GM12878 (cell line): ENCODE measurements at regions not wholly inside any gene's neighbourhood (a gene's known extent, or its start where the extent isn't known, plus 50 kb on each side); places are given as distances from the start of the nearest gene placed in this dataset.

ENCODE experiments used
- ATAC-seq: fragments of 200-7000 bp; cut with Tn5 transposase; 3 replicates; pipeline ENCODE4 v1.9.1; 2020; ENCODE audit warnings: mild to moderate bottlenecking, moderate library complexity
- BruUV-seq: library from RNA; stranded (reverse); fragments of 400-500 nt; replicated peaks from 2 replicates; lab custom pipeline; 2021; lab: Mats Ljungman, UMichigan
- CTCF ChIA-PET: fragments of 300-600 bp; sonication (Branson Sonifier 250); formaldehyde crosslinking; extraction: SDS; loops from one replicate; lab custom pipeline; 2021; ENCODE audit warnings: inconsistent platforms; lab: Yijun Ruan, JAX
- POLR2A ChIA-PET: fragments of 350-600 bp; formaldehyde crosslinking; extraction: SDS; loops from one replicate; lab custom pipeline; 2021; ENCODE audit warnings: inconsistent platforms; lab: Charles Lee
- RAD21 ChIA-PET: fragments of 300-600 bp; sonication (Branson Sonifier 250); formaldehyde crosslinking; loops from one replicate; lab custom pipeline; 2023; ENCODE audit warnings: antibody characterized with exemption; ENCODE audit not compliant: unreplicated experiment; lab: Charles Lee
- SMC1A ChIA-PET: fragments of 300-600 bp; sonication (Branson Sonifier 250); formaldehyde crosslinking; loops from one replicate; lab custom pipeline; 2023; ENCODE audit not compliant: unreplicated experiment, uncharacterized antibody; lab: Charles Lee
- DNase-seq: peaks from one replicate; pipeline ENCODE4 v3.0.0-alpha.2; 2011; ENCODE audit warnings: low read depth, low spot score
- FAIRE-seq: peaks from 3 replicates; lab custom pipeline; 2011; peaks lifted over from hg19 to GRCh38; lab: Jason Lieb, UNC
- H2AFZ ChIP-seq: 2 replicates; pipeline ENCODE4 v1.6.0; 2011; ENCODE audit warnings: low read depth, low read length, control low read depth; ENCODE audit not compliant: control insufficient read depth
- H3K27ac ChIP-seq: 2 replicates; pipeline ENCODE4 v1.5.1; 2011; ENCODE audit warnings: control low read depth; ENCODE audit not compliant: control insufficient read depth, insufficient read depth
- H3K27me3 ChIP-seq, 2 experiments: replicated peaks in 1 of 2; 2 replicates each; pipeline versions ENCODE4 v1.6.0 to v1.6.1; 2011; ENCODE audit warnings: low read length in 1 of 2; ENCODE audit not compliant: control insufficient read depth in 2 of 2, insufficient read depth in 2 of 2
- H3K36me3 ChIP-seq, 2 experiments: 2 replicates each; pipeline ENCODE4 v1.5.1; 2011; ENCODE audit warnings: low read length in 1 of 2; ENCODE audit not compliant: control insufficient read depth in 2 of 2, insufficient read depth in 2 of 2
- H3K4me1 ChIP-seq: 2 replicates; pipeline ENCODE4 v1.6.1; 2011; ENCODE audit warnings: mild to moderate bottlenecking, low read length, moderate library complexity, mixed read lengths; ENCODE audit not compliant: control insufficient read depth, insufficient read depth
- H3K4me2 ChIP-seq: 2 replicates; pipeline ENCODE4 v1.6.0; 2011; ENCODE audit warnings: control low read depth; ENCODE audit not compliant: control insufficient read depth, insufficient read depth
- H3K4me3 ChIP-seq: fragments of 200-600 bp; sonication (generic); 2 replicates; pipeline ENCODE4 v1.5.1; 2016
- H3K79me2 ChIP-seq: 2 replicates; pipeline ENCODE4 v1.6.0; 2011; ENCODE audit warnings: low read length; ENCODE audit not compliant: control insufficient read depth, insufficient read depth
- H3K9ac ChIP-seq: 2 replicates; pipeline ENCODE4 v1.8.0; 2011; ENCODE audit warnings: low read length, control low read depth, mixed read lengths; ENCODE audit not compliant: control insufficient read depth, insufficient read depth
- H3K9me3 ChIP-seq: replicated peaks from 3 replicates; pipeline ENCODE4 v1.5.1; 2011; ENCODE audit warnings: mild to moderate bottlenecking, low read length; ENCODE audit not compliant: control insufficient read depth, insufficient read depth
- H4K20me1 ChIP-seq: 2 replicates; pipeline ENCODE4 v1.6.0; 2011; ENCODE audit not compliant: control insufficient read depth, insufficient read depth
- CEBPB ChIP-seq, 2 experiments: fragments of 150-350 bp in 1 of 2; IDR thresholded peaks; 2 replicates each; pipeline ENCODE4 v1.6.1; 2012 to 2014; ENCODE audit warnings: low read depth in 2 of 2, low read length in 2 of 2, borderline replicate concordance in 1 of 2, inconsistent platforms in 1 of 2
- CHD2 ChIP-seq: IDR thresholded peaks from 2 replicates; pipeline ENCODE4 v1.6.1; 2011; ENCODE audit warnings: low read depth, low read length, improper control_type of control experiment, borderline replicate concordance
- E2F4 ChIP-seq: IDR thresholded peaks from 2 replicates; pipeline ENCODE4 v1.6.1; 2012; ENCODE audit warnings: low read depth, low read length, improper control_type of control experiment
- GABPA ChIP-seq: IDR thresholded peaks from 2 replicates; pipeline ENCODE4 v1.6.1; 2014; ENCODE audit warnings: antibody characterized with exemption, low read depth, mild to moderate bottlenecking, inconsistent platforms
- GATAD2B ChIP-seq: fragments of 450-650 bp; conservative IDR thresholded peaks from 2 replicates; pipeline ENCODE4 v1.6.1; 2017; ENCODE audit warnings: low read depth, mild to moderate bottlenecking, moderate library complexity
- MEF2B ChIP-seq: fragments of 450-650 bp; IDR thresholded peaks from 2 replicates; pipeline ENCODE4 v1.6.1; 2018; ENCODE audit warnings: mild to moderate bottlenecking, moderate library complexity; ENCODE audit not compliant: partially characterized antibody, poor library complexity, severe bottlenecking
- MYC ChIP-seq: IDR thresholded peaks from 2 replicates; pipeline ENCODE4 v1.6.1; 2011; ENCODE audit warnings: mild to moderate bottlenecking, low read length, moderate library complexity, inconsistent platforms; ENCODE audit not compliant: insufficient read depth, insufficient replicate concordance, insufficient read length, severe bottlenecking
- POLR2A ChIP-seq: IDR thresholded peaks from 2 replicates; pipeline ENCODE4 v1.6.1; 2011; ENCODE audit warnings: low read depth, mild to moderate bottlenecking, low read length
- USF2 ChIP-seq: IDR thresholded peaks from 2 replicates; pipeline ENCODE4 v1.6.1; 2011; ENCODE audit warnings: low read depth, low read length, improper control_type of control experiment, borderline replicate concordance
- ZNF622 ChIP-seq: fragments of 450-650 bp; IDR thresholded peaks from 2 replicates; pipeline ENCODE4 v1.6.1; 2017; ENCODE audit warnings: mild to moderate bottlenecking, inconsistent platforms
- WGBS: methylation state at CpG from one replicate; pipeline ENCODE4 v1.1.6; 2016; ENCODE audit warnings: low lambda C conversion rate; ENCODE audit not compliant: insufficient replicate concordance, insufficient coverage; ENCODE audit errors: missing lambda C conversion rate; 5-methylcytosine and 5-hydroxymethylcytosine counted together
- in situ Hi-C: fragments of 300-500 bp; cut with MboI; formaldehyde crosslinking; loops from 9 replicates; pipeline ENCODE4 v1.14.3; 2018; ENCODE audit warnings: mixed read lengths
- intact Hi-C: fragments of 100-400 bp; cut with micrococcal nuclease; formaldehyde crosslinking; loops from one replicate; pipeline ENCODE4 v1.14.2; 2022; ENCODE audit not compliant: unreplicated experiment
- TF ChIP-seq, protein P1 (sequence below): fragments of 450-650 bp; IDR thresholded peaks from 2 replicates; pipeline ENCODE4 v1.6.1; 2017; ENCODE audit warnings: low read depth, mild to moderate bottlenecking, moderate library complexity
- TF ChIP-seq, protein P2 (sequence below): IDR thresholded peaks from 2 replicates; pipeline ENCODE4 v1.6.1; 2011; ENCODE audit warnings: borderline replicate concordance, low read depth, mild to moderate bottlenecking, moderate library complexity, mixed read lengths, low read length; ENCODE audit not compliant: insufficient read depth; ENCODE audit errors: extremely low read length
- TF ChIP-seq, protein P3 (sequence below): fragments of 450-650 bp; IDR thresholded peaks from 2 replicates; pipeline ENCODE4 v1.6.1; 2018; ENCODE audit warnings: mild to moderate bottlenecking, low read depth, moderate library complexity; ENCODE audit not compliant: partially characterized antibody

GRCh38 chr3:30073622-30074021 is 532.8 kb upstream of the TGFBR2 start:
- Histone ChIP-seq H3K9me3 (no peaks in the 10 kb centered on the region), H3K4me2 (no peak overlapping the region), H2AFZ (no peak overlapping the region), H3K27me3 (no peaks in the 10 kb centered on the region), H3K36me3 (no peaks in the 10 kb centered on the region), H3K27ac (no peak overlapping the region), H3K9ac (no peak overlapping the region), H4K20me1 (no peaks in the 10 kb centered on the region), H3K4me3 (no peak overlapping the region), H3K4me1 (no peaks in the 10 kb centered on the region), H3K79me2 (no peaks in the 10 kb centered on the region)
- CTCF ChIA-PET, result interaction anchor here (0.6 to 1.1 kb wide), 4 partner anchors 61 to 623 kb away, joined by 3 to 5 read pairs (median 3); no protein-coding TSS in a partner anchor
- no peak for DNase-seq
- no peak for TF ChIP-seq GABPA
- TF ChIP-seq E2F4, result no peak
- TF ChIP-seq, protein P1, sequence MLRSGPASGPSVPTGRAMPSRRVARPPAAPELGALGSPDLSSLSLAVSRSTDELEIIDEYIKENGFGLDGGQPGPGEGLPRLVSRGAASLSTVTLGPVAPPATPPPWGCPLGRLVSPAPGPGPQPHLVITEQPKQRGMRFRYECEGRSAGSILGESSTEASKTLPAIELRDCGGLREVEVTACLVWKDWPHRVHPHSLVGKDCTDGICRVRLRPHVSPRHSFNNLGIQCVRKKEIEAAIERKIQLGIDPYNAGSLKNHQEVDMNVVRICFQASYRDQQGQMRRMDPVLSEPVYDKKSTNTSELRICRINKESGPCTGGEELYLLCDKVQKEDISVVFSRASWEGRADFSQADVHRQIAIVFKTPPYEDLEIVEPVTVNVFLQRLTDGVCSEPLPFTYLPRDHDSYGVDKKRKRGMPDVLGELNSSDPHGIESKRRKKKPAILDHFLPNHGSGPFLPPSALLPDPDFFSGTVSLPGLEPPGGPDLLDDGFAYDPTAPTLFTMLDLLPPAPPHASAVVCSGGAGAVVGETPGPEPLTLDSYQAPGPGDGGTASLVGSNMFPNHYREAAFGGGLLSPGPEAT, result no peak
- TF ChIP-seq MEF2B, result no peak
- TF ChIP-seq, protein P2, sequence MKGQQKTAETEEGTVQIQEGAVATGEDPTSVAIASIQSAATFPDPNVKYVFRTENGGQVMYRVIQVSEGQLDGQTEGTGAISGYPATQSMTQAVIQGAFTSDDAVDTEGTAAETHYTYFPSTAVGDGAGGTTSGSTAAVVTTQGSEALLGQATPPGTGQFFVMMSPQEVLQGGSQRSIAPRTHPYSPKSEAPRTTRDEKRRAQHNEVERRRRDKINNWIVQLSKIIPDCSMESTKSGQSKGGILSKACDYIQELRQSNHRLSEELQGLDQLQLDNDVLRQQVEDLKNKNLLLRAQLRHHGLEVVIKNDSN, result no peak
- no peak for TF ChIP-seq MYC
- TF ChIP-seq ZNF622, result no peak
- no peak for TF ChIP-seq CHD2
- no peak for TF ChIP-seq USF2
- no peak for TF ChIP-seq GATAD2B
- TF ChIP-seq, protein P3, sequence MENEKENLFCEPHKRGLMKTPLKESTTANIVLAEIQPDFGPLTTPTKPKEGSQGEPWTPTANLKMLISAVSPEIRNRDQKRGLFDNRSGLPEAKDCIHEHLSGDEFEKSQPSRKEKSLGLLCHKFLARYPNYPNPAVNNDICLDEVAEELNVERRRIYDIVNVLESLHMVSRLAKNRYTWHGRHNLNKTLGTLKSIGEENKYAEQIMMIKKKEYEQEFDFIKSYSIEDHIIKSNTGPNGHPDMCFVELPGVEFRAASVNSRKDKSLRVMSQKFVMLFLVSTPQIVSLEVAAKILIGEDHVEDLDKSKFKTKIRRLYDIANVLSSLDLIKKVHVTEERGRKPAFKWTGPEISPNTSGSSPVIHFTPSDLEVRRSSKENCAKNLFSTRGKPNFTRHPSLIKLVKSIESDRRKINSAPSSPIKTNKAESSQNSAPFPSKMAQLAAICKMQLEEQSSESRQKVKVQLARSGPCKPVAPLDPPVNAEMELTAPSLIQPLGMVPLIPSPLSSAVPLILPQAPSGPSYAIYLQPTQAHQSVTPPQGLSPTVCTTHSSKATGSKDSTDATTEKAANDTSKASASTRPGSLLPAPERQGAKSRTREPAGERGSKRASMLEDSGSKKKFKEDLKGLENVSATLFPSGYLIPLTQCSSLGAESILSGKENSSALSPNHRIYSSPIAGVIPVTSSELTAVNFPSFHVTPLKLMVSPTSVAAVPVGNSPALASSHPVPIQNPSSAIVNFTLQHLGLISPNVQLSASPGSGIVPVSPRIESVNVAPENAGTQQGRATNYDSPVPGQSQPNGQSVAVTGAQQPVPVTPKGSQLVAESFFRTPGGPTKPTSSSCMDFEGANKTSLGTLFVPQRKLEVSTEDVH, result no peak
- TF ChIP-seq CEBPB (IDR thresholded peaks at IDR 0.05; ENCODE audit: borderline replicate concordance in 1 of 2, low read depth in 2 of 2, low read length in 2 of 2), result no peak
- TF ChIP-seq POLR2A, result no peak
- SMC1A ChIA-PET, result interaction anchor here (0.6 to 0.7 kb wide), 2 partner anchors 68 to 427 kb away, joined by 3 to 4 read pairs; no protein-coding TSS in a partner anchor
- intact Hi-C loops (no loop called here), in situ Hi-C loops (no loop called here)
- POLR2A ChIA-PET, result no interaction called here
- FAIRE-seq, result no peak
- no peak for ATAC-seq
- RAD21 ChIA-PET, result no interaction called here
- WGBS, result 0% methylated on average over 1 of the region's 1 CpG
- no TSS peak for BruUV-seq
